HG02571 (cell line): ENCODE measurements at regions not wholly inside any gene's neighbourhood (a gene's known extent, or its start where the extent isn't known, plus 50 kb on each side); places are given as distances from the start of the nearest gene placed in this dataset.
"Not testable (repeated sequence)": the region's sequence is repeated elsewhere in the genome, so short reads cannot be mapped to it uniquely, and the experiment has no call there.

Source experiments
- ATAC-seq: cut with Tn5 transposase; IDR thresholded peaks from one replicate; pipeline ENCODE4 v1.9.1; 2021; ENCODE audit warnings: mild to moderate bottlenecking, moderate library complexity; ENCODE audit not compliant: unreplicated experiment

DNA sequence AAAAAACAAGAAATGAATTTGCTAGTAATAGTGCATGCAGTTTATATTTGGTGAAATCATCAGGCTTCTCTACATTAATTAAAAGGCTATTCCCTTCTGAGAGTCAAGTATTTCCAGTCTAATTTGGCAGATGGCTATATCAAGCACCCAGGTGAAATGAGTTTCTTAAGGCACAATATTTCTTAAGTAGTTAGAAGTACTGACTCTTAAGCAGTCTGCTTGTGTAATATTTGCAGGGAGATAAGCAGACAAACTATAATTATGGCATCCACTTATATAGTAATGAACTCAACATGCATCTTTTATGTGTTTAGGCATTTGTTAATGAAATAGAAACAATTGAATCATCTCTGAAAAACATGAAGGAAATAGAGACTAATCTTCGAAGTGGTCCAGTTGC, 189.2 kb downstream of the UTRN start:
- no peak for ATAC-seq

- ATAC-seq: no peak
These were observed 189.8 kb downstream of the UTRN start for GRCh38 chr6:144474904-144475303.

DNA sequence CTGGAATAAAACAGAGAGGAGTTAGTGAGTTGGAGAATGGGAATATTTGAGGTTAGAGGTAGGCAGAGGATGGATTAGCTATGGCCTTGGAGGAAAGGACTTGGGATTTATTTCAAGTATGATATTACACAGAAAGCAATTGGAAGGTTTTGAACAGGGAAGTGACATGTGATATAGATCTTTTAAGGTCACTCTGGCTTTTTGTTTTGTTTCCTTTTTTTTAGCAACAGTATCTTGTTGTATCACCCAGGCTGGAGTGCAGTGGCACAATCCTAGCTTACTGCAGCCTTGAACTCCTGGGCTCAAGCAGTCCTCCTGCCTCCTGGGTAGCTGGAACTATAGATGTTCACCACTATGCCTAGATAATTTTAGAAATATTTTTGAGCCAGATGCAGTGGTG, 190.3 kb downstream of the UTRN start:
- ATAC-seq: no peak

DNA sequence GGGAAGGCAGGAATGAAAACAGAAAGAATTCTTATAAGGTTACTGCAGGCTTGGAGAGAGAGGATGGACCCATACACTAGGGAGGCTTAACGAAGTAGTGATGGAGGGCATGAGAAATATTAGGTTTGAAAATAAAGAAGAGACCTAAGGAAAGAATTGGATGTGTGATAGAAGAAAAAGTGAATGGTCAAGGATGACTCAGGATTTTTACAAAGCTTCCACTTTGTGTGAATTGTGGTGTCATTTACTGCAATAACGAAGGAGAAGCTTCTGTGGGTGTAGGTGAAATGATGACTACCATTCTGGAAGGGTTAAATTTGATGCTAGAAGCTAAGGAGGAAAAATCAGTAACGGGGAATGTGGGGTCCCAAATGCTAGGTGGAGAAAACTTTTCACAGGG, 191.2 kb downstream of the UTRN start:
- ATAC-seq: no peak

GRCh38 chr6:144477396-144477795, 192.3 kb downstream of the UTRN start:
- no peak for ATAC-seq

DNA sequence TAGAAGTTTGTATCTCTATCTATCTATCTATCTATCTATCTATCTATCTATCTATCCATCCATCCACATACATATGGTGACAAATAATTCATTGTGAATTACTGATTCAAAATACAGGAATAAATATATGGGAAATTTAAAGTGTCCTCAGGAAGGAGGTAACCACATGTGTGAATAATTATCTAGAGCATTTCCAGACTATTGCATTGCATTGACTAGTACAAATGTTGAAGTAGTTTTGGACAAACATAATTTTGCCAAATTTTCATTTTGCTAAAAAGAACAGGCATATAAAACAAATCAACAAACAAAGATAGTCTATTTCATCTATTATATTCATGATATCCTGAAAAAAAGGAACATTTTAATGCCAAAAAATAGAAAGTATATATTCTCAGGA, 192.7 kb downstream of the UTRN start:
- ATAC-seq: no peak

- no peak for ATAC-seq
These were observed 193.3 kb downstream of the UTRN start for GRCh38 chr6:144478483-144478882.

GRCh38 chr6:144479991-144480390, 194.9 kb downstream of the UTRN start:
- no peak for ATAC-seq

DNA sequence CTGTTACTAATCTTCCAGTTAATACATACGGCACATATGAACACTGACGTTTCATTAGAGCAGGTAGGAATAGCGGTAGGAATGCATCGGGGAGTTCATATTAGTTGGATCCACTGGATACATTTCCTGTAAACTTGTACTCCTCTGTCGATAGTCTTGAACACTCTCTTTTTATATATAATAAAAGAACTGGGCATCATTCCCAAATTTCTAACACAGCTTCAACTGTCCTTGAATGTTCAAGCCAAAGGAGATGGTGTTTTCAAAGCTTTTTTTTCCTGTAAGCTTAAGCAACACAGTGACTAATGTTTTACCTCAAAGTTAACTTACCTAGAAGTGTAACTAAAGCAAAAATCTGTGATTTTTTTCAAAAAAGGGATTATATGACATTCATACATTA, 195.3 kb downstream of the UTRN start:
- no peak for ATAC-seq

DNA sequence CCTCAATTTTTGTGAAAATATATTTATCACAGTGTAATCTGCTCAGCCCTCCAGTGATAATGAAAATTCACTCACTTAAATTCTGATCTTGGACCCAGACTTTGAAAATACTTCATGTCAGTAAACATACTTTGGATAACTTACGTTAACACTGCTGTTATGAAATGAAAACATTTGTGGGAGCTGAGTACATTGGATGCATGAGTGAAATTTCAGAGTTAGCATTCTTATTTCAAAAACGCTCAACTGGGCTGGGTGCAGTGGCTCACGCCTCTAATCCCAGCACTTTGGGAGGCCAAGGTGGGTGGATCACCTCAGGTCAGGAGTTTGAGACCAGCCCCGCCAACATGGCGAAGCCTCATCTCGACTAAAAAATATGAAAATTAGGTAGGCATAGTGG, 196.4 kb downstream of the UTRN start:
- no peak for ATAC-seq

- peak; percentile 68 for ATAC-seq
These were observed 197.0 kb downstream of the UTRN start for GRCh38 chr6:144482142-144482541.

DNA sequence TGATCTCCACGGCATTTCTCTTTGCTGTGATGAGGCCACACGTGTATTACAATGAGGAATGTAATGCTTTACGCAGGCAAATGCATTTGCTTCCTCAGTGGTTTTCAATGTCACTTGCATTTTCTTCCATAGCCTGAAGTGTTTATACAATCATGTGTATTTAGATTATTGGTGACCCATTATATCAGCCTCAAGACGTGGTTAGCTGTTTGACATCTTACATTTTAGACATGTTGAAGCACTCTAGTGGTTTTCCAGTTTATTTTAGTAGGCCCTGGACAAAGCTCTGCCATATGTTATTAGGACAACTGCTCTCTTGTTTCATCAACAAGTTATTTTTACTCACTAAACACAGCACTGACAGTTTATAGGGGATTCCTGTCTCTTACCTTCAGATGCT, 200.4 kb downstream of the UTRN start:
- no peak for ATAC-seq

- no peak for ATAC-seq
These were observed 203.5 kb downstream of the UTRN start for GRCh38 chr6:144488590-144488989.

DNA sequence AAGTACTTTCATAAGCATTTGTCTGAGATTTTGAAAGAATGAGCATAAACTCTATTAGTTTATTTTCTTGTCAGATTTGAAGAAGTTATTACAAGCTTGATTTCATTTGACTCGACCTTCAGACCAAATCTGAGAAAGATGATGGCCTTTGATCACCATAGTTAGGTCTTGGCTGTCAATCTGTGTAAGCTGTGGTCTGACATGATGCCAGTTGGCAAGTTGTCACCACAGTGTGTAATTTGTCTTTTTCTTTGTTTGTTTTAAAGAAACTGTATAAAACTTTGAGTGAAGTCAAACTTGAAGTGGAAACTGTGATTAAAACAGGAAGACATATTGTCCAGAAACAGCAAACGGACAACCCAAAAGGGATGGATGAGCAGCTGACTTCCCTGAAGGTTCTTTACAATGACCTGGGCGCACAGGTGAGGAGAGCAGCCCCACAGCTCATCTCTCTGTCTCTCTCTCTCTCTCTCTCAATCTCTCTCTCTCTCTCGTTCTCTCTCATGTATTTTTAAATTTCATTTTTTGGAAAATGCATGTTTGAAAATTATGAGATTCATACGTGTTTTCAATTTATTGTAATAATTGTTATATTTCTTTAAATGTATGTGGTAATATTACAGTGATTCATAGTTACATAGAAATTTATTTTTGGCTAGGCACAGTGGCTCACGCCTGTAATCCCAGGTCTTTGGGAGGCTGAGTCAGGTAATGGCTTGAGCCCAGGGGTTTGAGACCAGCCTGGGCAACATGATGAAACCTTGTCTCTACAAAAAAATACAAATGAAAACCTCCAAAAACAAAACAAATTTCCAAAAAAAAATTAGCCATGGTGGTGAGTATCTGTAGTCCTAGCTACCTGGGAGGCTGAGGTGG, 208.1 kb downstream of the UTRN start:
- no peak for ATAC-seq

DNA sequence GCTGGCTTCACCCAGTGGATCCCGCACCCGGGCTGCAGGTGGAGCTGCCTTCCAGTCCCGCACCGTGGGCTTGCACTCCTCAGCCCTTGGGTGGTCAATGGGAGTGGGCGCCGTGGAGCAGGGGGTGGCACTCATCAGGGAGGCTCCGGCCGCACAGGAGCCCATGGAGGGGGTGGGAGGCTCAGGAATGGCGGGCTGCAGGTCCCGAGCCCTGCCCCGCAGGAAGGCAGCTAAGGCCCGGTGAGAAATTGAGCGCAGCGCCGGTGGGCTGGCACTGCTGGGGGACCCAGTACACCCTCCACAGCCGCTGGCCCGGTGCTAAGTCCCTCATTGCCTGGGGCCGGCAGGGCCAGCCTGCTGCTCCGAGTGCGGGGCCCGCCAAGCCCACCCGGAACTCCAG, 209.9 kb downstream of the UTRN start:
- ATAC-seq: not testable (repeated sequence)

- no peak for ATAC-seq
These were observed 212.5 kb downstream of the UTRN start for GRCh38 chr6:144497650-144498049.

DNA sequence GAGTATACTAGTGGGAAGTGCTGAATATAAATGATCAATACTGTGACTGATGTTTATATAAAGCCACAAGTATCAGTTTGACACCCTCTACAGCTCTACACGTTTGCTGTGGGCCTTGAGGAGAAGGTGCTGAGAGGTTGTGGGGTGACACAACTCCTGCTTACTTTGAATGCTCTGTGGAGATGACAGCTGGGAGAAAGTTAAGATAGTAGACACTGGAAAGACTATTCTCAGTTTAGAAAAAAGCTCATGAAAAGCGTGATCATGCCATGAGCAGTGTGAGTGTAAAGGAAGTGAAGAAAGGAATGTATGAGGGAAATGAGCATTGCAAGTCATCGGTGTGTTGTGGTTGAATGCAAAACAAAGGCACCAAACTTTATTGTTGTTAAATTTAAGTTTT, 215.8 kb downstream of the UTRN start:
- no peak for ATAC-seq

DNA sequence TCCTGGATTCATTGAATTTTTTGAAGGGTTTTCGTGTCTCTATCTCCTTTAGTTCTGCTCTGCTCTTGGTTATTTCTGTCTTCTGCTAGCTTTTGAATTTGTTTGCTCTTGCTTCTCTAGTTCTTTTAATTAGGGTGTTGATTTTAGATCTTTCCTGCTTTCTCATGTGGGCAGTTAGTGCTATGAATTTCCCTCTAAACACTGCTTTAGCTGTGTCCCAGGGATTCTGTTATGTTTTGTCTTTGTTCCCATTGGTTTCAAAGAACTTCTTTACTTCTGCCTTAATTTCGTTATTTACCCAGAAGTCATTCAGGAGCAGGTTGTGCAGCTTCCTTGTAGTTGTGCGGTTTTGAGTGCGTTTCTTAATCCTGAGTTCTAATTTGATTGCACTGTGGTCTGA, 220.1 kb downstream of the UTRN start:
- not testable (repeated sequence) for ATAC-seq

GRCh38 chr6:144506051-144506450, 220.9 kb downstream of the UTRN start:
- ATAC-seq: not testable (repeated sequence)

DNA sequence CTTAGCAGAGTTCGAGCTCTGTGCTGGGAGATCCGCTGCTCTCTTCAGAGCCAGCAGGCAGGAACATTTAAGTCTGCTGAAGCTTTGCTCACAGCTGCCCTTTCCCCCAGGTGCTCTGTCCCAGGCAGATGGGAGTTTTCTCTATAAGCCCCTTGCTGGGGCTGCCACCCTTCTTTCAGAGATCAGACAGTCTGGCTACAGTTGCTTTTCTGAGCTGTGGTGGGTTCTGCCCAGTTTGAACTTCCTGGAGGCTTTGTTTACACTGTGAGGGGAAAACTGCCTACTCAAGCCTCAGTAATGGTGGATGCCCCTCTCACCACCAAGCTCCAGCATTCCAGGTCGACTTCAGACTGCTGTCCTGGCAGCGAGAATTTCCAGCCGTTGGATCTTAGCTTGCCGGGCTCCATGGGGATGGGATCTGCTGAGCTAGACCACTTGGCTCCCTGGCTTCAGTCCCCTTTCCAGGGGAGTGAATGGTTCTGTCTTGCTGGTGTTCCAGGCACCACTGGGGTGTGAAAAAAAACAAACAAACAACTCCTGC, 222.7 kb downstream of the UTRN start:
- not testable (repeated sequence) for ATAC-seq

- ATAC-seq: no peak
These were observed 225.7 kb downstream of the UTRN start for GRCh38 chr6:144510859-144511258.

DNA sequence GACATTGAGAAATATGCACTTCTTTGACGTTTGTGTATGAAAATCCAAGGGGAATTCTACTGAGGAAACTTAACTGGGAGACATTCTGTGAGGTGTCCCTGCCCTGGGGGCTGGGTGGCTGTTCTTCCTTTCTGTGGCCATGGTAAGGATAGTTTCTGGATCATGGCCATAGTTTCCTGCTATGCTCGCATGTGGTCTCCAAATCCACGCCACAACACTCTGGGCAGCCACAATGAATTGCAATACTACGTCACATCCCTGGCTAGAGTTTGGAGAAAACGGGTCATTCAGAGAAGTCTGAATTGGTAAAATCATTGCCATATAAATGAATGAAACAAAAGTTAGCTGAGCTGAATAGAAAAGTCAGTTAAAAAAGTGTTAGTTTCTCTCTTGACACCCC, 230.6 kb downstream of the UTRN start:
- ATAC-seq: no peak

DNA sequence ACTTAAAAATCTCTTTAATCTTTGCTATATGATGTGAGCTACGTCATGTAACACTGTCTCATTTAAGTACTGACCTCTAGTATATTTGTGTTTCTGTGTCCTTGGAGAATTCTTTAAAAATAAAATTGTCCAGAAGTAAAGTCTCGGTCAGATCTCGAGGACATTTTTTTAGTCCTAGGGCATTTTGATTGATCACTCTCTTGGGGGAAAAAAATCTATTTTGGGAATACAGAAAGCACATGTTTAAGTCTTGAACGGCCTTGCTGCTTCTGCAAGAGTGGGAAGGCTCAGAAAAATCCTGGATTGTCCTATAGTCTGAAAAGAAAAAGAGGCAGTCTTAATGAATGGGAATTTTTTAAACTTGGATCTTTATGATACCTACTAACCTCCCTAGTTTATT, 234.3 kb downstream of the UTRN start:
- ATAC-seq: no peak
